Neuron (in vitro differentiated cells): ENCODE measurements at regions not wholly inside any gene's neighbourhood (a gene's known extent, or its start where the extent isn't known, plus 50 kb on each side); places are given as distances from the start of the nearest gene placed in this dataset.

Experiments used
- H2AFZ ChIP-seq: one replicate; pipeline ENCODE4 v1.6.1; 2013; ENCODE audit warnings: low read depth, mild to moderate bottlenecking, inconsistent platforms, low read length, moderate library complexity
- H3K27me3 ChIP-seq: one replicate; pipeline ENCODE4 v1.6.1; 2013; ENCODE audit warnings: low read length; ENCODE audit not compliant: insufficient read depth
- H3K36me3 ChIP-seq: one replicate; pipeline ENCODE4 v1.6.1; 2013; ENCODE audit warnings: low read length; ENCODE audit not compliant: insufficient read depth
- H3K4me1 ChIP-seq: one replicate; pipeline ENCODE4 v1.6.1; 2013; ENCODE audit warnings: low read length; ENCODE audit not compliant: insufficient read depth
- H3K4me3 ChIP-seq: 2 replicates; pipeline ENCODE4 v1.5.1; 2013; ENCODE audit warnings: mild to moderate bottlenecking, low read length, moderate library complexity
- H3K9me3 ChIP-seq: one replicate; pipeline ENCODE4 v1.6.1; 2013; ENCODE audit warnings: low read length

GRCh38 chr3:59407425-59407824 is 357.6 kb upstream of the CFAP20DC start:
- Histone ChIP-seq H2AFZ (no peak overlapping the region), H3K9me3 (no peaks in the 10 kb centered on the region), H3K4me1 (peaks cover 13% of the 10 kb centered on the region), H3K27me3 (peaks cover 52% of the 10 kb centered on the region), H3K4me3 (no peak overlapping the region), H3K36me3 (no peaks in the 10 kb centered on the region)

- Histone ChIP-seq H3K9me3 (no peaks in the 10 kb centered on the region), H3K36me3 (no peaks in the 10 kb centered on the region), H3K4me3 (no peak overlapping the region), H3K4me1 (peaks cover 13% of the 10 kb centered on the region), H2AFZ (no peak overlapping the region), H3K27me3 (peaks cover 57% of the 10 kb centered on the region)
Measured at GRCh38 chr3:59406943-59407342, 357.1 kb upstream of the CFAP20DC start.

GRCh38 chr3:59404851-59405250 is 355.0 kb upstream of the CFAP20DC start:
- Histone ChIP-seq H3K36me3 (no peaks in the 10 kb centered on the region), H3K27me3 (peaks cover 50% of the 10 kb centered on the region), H3K4me1 (peaks cover 13% of the 10 kb centered on the region), H2AFZ (no peak overlapping the region), H3K9me3 (no peaks in the 10 kb centered on the region), H3K4me3 (peak overlapping the region; percentile 14)

- Histone ChIP-seq H3K9me3 (no peaks in the 10 kb centered on the region), H3K36me3 (no peaks in the 10 kb centered on the region), H3K4me3 (no peak overlapping the region), H3K27me3 (peaks cover 46% of the 10 kb centered on the region), H3K4me1 (peaks cover 13% of the 10 kb centered on the region), H2AFZ (no peak overlapping the region)
Measured at GRCh38 chr3:59404064-59404463, 354.2 kb upstream of the CFAP20DC start.

- Histone ChIP-seq H3K9me3 (no peaks in the 10 kb centered on the region), H3K27me3 (peaks cover 26% of the 10 kb centered on the region)
Measured at GRCh38 chr3:59401924-59402323, 352.1 kb upstream of the CFAP20DC start.

GRCh38 chr3:59392116-59392515 is 342.3 kb upstream of the CFAP20DC start:
- no peaks in the 10 kb centered on the region for H3K4me1 ChIP-seq
- no peaks in the 10 kb centered on the region for H3K9me3 ChIP-seq
- H2AFZ ChIP-seq = no peak overlapping the region
- no peaks in the 10 kb centered on the region for H3K36me3 ChIP-seq
- no peak overlapping the region for H3K4me3 ChIP-seq
- no peaks in the 10 kb centered on the region for H3K27me3 ChIP-seq

More at GRCh38 chr3:59401924-59402323, 352.1 kb upstream of the CFAP20DC start:
- Histone ChIP-seq H3K36me3 (no peaks in the 10 kb centered on the region), H2AFZ (no peak overlapping the region), H3K4me3 (no peak overlapping the region), H3K4me1 (peaks cover 13% of the 10 kb centered on the region)

GRCh38 chr3:59391131-59391530 is 341.3 kb upstream of the CFAP20DC start:
- Histone ChIP-seq H3K9me3 (no peaks in the 10 kb centered on the region), H3K4me3 (no peak overlapping the region), H2AFZ (no peak overlapping the region), H3K36me3 (no peaks in the 10 kb centered on the region), H3K4me1 (no peaks in the 10 kb centered on the region), H3K27me3 (no peaks in the 10 kb centered on the region)

GRCh38 chr3:59388555-59389270 is 338.9 kb upstream of the CFAP20DC start:
- H3K9me3 ChIP-seq = no peaks in the 10 kb centered on the region
- no peak overlapping the region for H2AFZ ChIP-seq
- H3K4me3 ChIP-seq = no peak overlapping the region
- H3K27me3 ChIP-seq = no peaks in the 10 kb centered on the region
- no peaks in the 10 kb centered on the region for H3K4me1 ChIP-seq
- no peaks in the 10 kb centered on the region for H3K36me3 ChIP-seq

- no peaks in the 10 kb centered on the region for H3K4me1 ChIP-seq
- H3K9me3 ChIP-seq = no peaks in the 10 kb centered on the region
- no peak overlapping the region for H3K4me3 ChIP-seq
- no peak overlapping the region for H2AFZ ChIP-seq
- no peaks in the 10 kb centered on the region for H3K27me3 ChIP-seq
- no peaks in the 10 kb centered on the region for H3K36me3 ChIP-seq
Measured at GRCh38 chr3:59386165-59386564, 336.3 kb upstream of the CFAP20DC start.

GRCh38 chr3:59385547-59385946 is 335.7 kb upstream of the CFAP20DC start:
- no peaks in the 10 kb centered on the region for H3K27me3 ChIP-seq
- H3K36me3 ChIP-seq = no peaks in the 10 kb centered on the region
- no peaks in the 10 kb centered on the region for H3K4me1 ChIP-seq
- H3K4me3 ChIP-seq = no peak overlapping the region
- H3K9me3 ChIP-seq = no peaks in the 10 kb centered on the region
- H2AFZ ChIP-seq = no peak overlapping the region

- Histone ChIP-seq H3K4me1 (no peaks in the 10 kb centered on the region), H3K36me3 (no peaks in the 10 kb centered on the region), H3K4me3 (no peak overlapping the region), H2AFZ (no peak overlapping the region), H3K27me3 (no peaks in the 10 kb centered on the region), H3K9me3 (no peaks in the 10 kb centered on the region)
Measured at GRCh38 chr3:59381282-59381681, 331.5 kb upstream of the CFAP20DC start.

GRCh38 chr3:59380146-59380545 is 330.3 kb upstream of the CFAP20DC start:
- Histone ChIP-seq H3K27me3 (no peaks in the 10 kb centered on the region), H2AFZ (no peak overlapping the region), H3K4me3 (no peak overlapping the region), H3K4me1 (peaks cover under 1% of the 10 kb centered on the region), H3K36me3 (no peaks in the 10 kb centered on the region), H3K9me3 (no peaks in the 10 kb centered on the region)

- peaks cover 13% of the 10 kb centered on the region for H3K4me1 ChIP-seq
- no peak overlapping the region for H3K4me3 ChIP-seq
- H3K9me3 ChIP-seq = no peaks in the 10 kb centered on the region
- H2AFZ ChIP-seq = no peak overlapping the region
- no peaks in the 10 kb centered on the region for H3K36me3 ChIP-seq
- no peaks in the 10 kb centered on the region for H3K27me3 ChIP-seq
Measured at GRCh38 chr3:59374818-59375211, 325.0 kb upstream of the CFAP20DC start.
